Cerebellar cortex (tissue), 1 donor: ENCODE measurements at regions not wholly inside any gene's neighbourhood (a gene's known extent, or its start where the extent isn't known, plus 50 kb on each side); places are given as distances from the start of the nearest gene placed in this dataset.

Source experiments
- DNase-seq: peaks from one replicate; pipeline ENCODE4 v3.0.0-alpha.2; 2015; ENCODE audit warnings: low spot score

DNA sequence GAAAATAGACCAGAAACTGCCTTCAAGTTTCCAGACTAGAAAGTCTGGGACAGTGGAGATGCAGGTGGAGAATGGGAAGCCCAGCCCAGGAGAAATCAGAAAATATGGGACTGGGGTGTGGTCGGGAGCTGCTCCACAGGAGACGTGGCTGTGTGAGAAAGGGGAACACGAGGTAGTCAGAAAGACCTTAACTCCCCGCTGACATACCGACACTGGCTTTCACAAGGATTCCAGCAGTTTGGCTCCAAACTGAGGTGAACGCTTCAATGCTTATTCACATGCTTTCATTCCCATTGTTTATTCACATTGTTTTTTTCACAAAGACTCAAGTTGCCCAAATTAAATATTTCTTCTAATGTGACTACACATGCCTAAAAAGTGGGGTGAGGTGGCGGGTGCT, 111.5 kb upstream of the SLCO3A1 start:
- no peak for DNase-seq

DNA sequence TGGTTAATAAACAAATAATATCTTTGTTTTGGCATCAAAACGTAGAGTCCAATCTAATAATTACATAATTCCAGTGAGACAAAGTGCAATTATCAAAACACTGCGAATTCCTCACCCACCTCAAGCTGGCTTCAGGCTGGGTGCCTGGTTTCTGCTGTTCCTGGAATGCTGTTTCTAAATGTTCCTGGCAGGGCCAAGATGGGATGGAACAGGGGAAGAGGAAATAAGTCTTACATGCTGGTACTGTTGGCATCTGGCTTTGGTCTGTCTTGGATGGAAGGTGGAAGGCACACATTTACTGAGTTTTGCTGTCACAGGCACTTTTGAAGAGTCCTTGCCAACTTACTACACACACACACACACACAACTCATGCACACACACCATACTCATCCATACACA, 101.9 kb upstream of the SLCO3A1 start:
- DNase-seq: peak; percentile 14

DNA sequence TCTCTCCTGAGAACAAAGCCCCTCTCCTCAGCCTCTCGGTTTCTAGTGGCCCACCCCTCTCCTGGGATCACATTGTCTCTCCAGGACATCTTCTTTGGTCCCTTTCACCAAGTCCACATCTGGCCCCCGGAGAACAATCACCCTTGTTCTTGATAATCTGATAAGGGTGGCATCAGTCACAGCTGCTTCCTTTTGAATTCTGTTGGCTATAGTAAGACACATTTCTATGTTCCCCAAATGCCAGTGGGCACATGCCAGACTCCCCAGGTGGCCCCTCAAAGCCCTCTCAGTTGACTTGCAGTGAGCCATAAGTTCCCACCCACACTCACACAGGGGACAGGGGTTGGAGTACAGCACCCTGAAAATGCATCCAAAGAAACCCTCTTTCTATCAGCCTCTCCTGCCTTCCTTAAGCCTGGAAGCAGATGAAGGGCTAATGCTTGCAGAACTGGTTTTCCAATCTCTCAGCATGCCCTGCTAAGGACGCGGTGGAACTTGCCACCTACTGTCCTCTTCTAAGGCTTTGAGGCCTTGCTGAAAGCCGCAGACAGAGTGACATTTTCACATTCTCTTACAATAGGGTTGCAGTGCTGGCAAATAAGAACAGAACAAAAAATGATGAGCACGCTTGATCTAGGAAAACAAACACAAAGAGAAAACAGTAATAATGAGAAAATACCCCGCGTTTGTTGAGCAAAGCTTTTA, 101.3 kb upstream of the SLCO3A1 start:
- no peak for DNase-seq

DNA sequence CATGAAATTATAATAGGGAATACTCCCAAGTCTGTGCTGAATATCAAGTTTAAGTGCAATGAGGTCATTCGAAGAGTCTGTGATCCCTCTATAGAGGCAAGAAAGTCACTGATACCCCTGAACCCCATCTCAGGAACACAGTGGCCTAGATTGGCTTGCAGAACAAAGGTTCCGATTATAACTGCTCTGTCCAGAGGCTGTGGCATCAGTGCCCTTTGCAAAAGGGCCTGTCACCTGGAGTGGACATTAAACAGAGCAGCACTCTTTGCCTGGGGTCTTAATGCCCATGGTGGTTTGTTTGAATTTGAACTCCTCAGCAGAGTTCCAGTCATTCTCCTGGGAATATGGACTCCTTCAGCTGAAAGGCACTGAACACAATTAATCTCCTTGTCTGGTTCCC, 93.9 kb upstream of the SLCO3A1 start:
- DNase-seq: no peak

DNA sequence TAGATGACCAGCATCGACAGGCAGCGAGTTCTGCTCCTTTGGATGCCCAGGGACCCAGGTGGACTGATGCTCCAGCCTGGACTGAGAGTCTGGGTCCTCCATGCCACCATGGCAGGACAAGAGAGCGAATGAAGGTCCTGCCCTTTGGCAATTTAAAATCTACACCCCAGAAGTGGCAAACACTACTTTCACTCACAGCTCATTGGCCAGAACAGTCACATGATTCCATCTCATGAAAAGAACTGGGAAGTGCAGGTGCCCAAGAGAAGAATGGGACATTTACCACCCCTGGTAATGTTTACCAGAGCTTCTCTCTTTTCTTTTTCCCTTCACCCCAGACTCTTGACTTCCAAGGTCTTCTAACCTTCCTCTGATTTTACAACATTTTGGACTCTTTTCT, 87.8 kb upstream of the SLCO3A1 start:
- no peak for DNase-seq

DNA sequence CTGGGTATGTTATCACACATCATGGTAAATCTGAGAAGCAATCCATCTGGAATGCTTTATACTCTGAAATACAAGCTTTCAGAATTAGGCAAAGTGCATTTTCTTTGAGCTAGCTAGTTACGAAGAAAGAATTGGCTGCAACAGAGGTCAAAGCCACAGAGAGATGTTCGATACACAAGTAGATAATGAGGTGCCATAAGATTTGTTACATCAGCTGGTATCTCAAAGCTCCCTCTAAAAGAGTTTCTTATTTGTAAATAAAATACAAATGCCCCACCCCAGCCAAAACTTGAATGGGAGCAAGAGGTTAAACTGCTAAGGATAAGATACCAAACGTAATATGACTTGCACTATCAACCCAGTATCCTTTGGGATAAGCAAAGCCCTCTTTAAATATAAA, 84.0 kb upstream of the SLCO3A1 start:
- no peak for DNase-seq

DNA sequence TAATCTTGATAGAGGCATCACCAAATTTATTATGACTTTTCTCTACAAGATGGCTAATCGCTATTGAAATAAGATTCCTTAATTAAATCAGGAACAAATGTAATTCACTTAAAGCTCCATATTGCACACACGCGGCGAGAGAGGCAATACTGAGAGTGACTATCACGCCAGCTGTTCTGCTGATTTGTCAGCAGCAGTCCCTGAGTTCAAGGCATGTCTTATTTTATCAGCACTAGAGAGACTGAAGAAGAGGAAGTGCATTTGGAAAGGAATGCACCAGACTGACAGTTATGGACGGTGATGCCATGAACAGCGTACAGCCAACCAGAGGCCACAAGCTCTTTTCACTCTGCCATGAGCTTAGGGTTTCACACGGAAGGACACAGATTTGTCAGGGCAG, 83.6 kb upstream of the SLCO3A1 start:
- no peak for DNase-seq

DNA sequence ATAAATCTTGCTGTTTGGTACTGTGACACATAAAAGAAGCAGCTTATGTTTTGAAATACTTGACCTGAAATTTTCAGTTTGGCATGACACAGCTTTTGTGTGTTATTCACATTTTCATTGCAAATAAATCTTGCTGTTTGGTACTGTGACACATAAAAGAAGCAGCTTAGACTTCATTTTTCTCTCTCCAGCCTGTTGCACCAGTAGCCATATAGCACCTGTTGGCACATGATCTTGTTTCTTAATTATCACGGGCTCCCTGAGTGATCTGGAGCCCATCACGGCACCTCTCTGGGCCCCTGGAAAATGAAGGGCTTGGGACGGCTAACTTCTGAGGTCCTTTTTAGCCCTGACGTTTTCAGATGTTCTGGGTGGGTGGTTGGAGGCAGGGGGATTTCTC, 77.4 kb upstream of the SLCO3A1 start:
- DNase-seq: no peak

DNA sequence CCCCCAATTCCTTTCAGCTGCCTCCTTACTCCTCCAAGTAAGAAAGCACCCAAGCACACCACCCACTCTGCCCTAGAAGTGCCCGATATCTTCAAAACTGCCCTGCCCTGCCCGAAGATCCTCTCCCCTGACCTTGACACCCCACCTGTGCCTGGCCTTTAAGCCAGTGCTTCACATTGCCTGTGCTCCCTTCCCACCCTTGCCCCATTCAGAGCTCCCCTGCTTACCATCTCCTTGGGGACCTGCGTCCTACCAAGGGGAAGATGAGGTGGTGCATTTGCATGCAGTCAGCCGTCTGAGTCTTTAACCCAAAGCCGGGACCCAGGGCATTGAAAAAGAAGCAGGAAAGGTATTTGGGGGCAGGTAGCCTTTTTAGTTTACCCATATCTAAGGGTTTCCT, 73.5 kb upstream of the SLCO3A1 start:
- no peak for DNase-seq

DNA sequence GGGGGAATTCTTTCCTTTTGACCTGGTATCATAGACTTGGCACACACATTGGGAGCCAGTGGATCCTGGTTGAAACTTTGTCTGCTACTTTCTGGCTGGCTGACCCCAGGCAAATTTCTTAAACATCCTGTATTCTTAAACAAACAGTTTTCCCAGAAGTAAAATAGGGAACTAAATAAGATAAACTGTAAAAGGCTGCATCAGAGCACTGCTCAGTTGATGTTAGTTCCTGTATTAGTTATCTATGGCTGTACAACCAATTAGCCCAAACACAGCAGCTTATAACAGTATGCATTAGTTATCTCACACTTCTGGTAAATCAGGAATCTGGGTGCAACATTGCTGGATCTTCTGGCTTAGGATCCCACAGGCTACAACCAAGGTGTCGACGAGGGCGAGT, 73.1 kb upstream of the SLCO3A1 start:
- no peak for DNase-seq

DNA sequence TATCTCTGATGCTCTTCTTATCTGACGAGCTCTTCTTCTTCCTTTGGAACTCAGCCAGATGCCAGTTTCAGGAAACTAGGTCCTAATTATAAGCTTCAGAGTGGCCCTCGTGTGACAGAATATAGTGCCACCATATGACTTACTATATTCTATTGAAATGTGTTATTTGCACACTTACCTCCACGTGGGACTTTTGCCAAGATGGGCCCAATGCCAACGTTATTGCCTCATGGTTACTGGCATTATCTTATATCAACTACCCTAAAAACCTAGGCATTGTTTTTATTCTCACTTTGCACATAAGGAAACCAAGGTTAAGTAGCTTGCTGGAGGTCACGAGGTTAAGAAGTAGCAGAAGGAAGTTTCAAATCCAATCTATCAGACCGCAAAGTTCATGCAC, 71.3 kb upstream of the SLCO3A1 start:
- DNase-seq: no peak

DNA sequence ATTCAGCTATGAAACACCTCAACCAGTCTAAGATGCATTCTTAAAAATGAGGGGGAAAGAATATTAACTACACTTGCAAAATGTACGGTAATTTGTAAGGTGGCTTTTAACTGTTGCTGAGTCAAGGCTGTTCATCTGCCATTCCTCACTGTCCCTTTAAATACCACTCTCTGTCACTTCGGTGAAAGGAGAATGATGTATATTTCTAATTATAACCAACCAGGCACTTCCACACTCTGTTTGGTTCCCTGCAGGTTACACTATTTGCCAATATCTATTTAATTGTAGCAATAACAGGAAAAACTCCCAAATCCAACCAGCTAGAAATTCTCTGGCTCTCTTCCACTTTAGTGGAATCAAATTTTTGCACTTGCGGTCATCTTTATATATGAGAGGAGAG, 70.5 kb upstream of the SLCO3A1 start:
- no peak for DNase-seq

DNA sequence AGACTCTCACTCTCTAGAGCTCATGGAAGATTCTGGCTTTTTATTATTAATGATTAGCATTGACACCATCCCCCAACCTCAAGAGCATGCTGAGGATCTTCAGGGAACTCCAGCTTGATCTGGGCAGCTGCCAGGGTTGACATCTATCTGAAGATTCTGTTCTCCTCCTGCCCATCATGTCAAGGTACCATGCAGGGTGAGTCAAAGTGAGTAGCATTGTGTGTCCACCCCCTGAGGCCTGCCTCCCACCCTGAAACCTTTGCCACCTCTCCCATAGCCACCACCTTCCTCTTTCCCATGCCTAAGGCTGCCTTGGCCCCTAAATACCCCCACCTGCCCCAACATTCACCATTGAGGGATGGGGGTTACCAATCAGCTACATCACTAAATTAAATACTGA, 70.1 kb upstream of the SLCO3A1 start:
- DNase-seq: no peak

DNA sequence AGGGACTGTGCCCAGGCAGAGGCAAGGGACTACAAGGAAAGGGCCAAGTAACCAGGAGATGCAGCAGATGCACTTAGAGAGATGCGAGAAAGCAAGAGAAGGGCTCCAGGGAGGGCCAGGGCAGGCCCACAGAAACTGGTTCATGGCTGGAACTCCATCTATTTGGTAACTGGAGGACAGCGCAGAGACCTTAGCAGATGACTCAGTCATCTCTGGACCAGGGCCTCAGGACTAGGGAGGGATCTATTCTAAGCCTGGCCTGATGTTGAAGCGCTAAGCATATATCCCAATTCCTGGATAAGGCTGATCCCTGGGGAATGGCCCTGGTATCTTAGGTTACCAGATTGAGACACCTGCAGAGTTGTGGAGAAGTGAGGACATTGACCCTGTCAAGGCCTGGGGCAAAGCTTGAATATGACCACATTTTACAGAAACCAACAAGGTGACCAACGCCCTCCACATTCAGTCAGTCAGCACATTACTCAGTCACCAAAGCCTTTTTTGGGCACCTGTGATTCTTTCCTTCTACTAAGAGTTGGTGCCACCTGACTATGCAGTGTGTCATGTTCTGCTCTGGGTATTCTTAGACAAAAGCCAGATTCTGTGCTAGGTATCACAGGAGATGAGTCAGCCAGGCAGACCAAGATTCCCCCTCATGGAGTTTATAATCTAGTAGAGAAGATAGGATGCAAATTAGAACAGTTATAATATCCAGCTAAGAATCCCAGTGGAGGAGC, 68.4 kb upstream of the SLCO3A1 start:
- DNase-seq: no peak

DNA sequence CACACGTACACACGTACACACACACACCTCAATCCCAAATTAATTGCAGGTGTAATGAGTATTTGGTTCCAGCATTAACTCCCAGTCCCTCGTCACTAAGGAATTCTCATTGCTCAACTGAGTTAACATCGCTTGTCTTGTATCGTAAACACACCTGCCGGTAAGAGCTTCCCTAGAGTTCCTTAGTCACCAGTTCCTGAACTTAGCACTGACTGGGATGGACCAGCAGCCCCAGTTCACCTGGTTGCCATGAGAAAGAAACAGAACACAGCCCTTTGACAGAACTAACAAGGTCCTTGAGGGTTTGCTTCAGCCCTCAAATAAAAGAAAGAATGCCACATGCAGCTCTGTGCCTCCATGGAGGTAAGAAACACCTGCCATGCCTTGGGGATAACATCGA, 66.3 kb upstream of the SLCO3A1 start:
- no peak for DNase-seq

DNA sequence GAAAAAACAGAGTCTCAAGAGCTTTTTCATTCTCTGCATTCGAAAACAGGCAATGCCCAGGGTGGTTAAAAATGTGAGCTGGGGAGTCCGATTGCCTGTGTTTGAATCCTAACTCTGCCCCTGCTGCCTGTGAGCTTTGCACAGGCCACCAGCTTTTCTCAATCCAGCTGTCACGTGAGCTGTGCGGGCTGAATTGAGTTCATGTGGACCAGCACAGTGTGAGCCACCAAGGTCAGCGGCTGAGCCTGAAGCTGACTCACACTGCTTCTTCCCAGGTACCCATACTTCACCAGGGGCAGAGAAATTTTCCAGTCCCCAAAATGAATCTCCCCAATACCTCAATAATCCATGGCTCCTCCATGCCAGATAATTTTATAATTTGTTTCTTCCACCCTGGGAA, 64.4 kb upstream of the SLCO3A1 start:
- no peak for DNase-seq

DNA sequence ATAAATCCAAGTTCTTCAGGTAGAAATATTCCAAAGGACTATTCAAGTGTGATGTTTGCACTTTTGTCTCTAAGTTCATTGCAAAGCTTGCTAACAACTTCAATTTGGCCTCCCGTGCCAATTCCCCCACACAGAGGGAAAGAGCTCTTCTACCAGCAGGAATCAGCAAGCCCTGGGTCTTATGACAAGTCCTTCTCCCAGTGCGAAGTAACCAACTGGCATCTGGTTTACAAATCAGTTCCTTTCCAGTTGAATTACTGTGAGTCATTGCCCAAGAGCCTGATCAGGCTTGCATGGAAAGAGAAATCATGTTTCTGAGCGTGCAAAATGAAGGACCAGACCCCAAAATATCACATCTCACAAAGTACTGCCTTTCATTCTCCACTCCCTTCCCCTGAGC, 62.7 kb upstream of the SLCO3A1 start:
- DNase-seq: no peak

DNA sequence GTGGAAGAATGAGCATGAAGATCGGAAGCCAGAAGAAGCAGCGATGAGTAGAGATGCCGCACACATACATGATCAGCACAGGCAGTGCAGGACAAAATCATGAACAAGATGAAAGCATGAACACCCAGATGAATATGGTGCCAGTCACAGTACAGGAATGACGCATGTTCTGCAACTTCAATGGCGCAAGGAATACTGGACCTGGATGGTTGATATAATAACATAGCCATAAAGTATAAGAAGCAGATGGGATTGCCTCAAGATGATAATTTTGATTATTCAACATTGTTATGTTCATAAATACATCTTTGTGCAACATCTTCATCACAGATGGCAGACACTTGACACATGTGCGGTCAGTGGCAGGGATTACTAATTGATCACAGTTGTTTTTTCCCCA, 59.7 kb upstream of the SLCO3A1 start:
- DNase-seq: no peak

DNA sequence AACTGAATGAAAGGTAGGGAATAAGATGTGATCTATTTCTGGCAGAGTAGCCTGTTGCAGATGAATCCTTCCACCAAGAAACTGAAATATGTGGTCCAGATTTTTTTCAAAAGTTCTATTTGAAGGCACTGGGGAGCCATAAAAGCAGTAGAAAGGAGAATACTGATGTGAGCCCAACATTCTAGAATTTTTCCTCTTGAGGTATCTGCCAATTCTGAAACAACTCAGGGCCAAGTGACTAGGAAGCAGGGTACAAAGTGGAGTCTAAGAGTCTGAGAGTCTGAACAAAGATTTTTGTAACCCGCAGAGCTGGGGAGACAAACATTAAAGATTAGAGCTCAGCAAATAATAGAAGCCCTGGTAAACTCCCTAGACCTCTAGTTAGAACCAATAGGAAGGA, 58.3 kb upstream of the SLCO3A1 start:
- DNase-seq: no peak

DNA sequence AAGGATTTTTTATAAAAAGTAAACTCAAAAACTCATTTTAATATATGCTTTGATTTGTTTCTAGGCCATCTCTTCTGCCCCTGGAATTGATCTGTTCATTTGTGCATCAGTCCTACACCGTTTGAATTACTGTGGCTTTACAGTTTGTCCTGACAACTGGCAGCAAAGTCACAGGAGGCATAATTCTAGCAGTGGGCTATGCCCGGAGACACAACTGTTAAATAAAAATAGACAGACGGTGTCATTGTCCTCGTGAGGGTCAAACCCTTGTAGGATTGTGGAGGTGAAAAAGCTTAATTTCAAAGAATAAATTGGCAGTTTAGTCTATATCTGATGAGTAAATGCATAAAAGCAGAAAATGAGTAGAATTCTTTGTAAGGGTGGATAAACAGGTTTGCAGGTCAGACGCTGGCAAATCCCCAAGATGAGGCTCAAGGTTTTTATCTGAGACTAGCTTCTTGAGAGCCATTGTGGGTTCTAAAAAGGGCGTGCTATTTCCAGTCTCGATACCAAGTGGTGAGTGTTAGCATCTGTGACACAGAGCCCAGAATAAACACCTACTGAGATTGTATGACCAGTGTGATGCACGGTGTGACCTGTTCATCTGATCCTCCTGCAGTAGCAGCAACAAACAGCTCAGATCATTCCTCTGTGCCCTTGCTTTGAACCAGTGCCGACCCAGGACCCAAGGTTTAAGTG, 51.5 kb upstream of the SLCO3A1 start:
- DNase-seq: no peak

DNA sequence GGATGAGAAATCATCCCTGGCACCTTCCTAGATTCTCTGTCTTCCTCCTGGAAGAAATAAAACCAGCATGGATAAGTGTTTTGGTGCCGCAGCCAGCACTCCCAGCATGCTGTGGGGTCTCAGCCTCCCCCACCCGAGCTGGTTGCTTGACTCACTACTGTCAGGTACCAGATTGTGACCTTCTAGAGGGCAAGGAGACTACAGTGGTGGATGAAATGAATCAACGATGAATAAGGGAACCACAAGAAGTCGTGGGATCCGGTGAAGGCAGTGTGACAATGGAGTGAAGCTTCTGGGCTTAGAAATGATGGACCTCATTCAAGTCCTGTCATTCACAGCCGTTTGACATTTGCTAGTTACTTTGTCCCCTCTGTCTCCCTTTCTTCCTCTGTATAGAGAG, 50.2 kb upstream of the SLCO3A1 start:
- no peak for DNase-seq
